ENCODE measurements at regions not wholly inside any gene's neighbourhood (a gene's known extent, or its start where the extent isn't known, plus 50 kb on each side); places are given as distances from the start of the nearest gene placed in this dataset.
"Not testable (repeated sequence)": the region's sequence is repeated elsewhere in the genome, so short reads cannot be mapped to it uniquely, and the experiment has no call there.

- ATAC-seq (no peak), DNase-seq (ENCODE audit: low read depth, low spot score) (no peak)
- POLR2A ChIA-PET = no interaction called here
- no peak for TF ChIP-seq REST (IDR thresholded peaks at IDR 0.05; ENCODE audit: insufficient read depth in 1 of 2, low read depth in 2 of 2, low read length in 1 of 2)
- TF ChIP-seq POLR2AphosphoS5 (IDR thresholded peaks at IDR 0.05; ENCODE audit: low read depth, low read length) = no peak
- TF ChIP-seq SIN3A (IDR thresholded peaks at IDR 0.05; ENCODE audit: borderline replicate concordance, insufficient read depth, low read depth, low read length) = no peak
- CTCF ChIA-PET = no interaction called here
- intact Hi-C loops (cut with micrococcal nuclease; ENCODE audit: unreplicated experiment) = no loop called here
- Histone ChIP-seq H3K27me3 (ENCODE audit: control insufficient read depth, insufficient read depth, low read length) (no peaks in the 10 kb centered on the region), H3K27ac (ENCODE audit: low read length) (no peak overlapping the region), H3K4me3 (ENCODE audit: low read depth in 2 of 2, low read length in 2 of 2) (no peak overlapping the region), H3K4me1 (ENCODE audit: control insufficient read depth, insufficient read depth, low read length) (no peaks in the 10 kb centered on the region), H3K36me3 (ENCODE audit: control insufficient read depth, insufficient read depth, low read length) (no peaks in the 10 kb centered on the region), H3K9me3 (ENCODE audit: control insufficient read depth, insufficient read depth, low read depth, low read length) (no peaks in the 10 kb centered on the region)
- in situ Hi-C loops (cut with HindIII; ENCODE audit: low pct_unique_long_range_greater_than_20kb, low sequenced_read_pairs) = no loop called here
- no TSS peak for BruUV-seq (replicated peaks)
These were observed 1631.3 kb downstream of the PCDH18 start for GRCh38 chr4:135900956-135901355.

GRCh38 chr4:135864304-135864703 lies 1662.7 kb upstream of the PABPC4L start:
- H3K9me3 ChIP-seq (ENCODE audit: control insufficient read depth, insufficient read depth, low read depth, low read length); H3K4me3 ChIP-seq (ENCODE audit: low read depth in 2 of 2, low read length in 2 of 2); in situ Hi-C loops (cut with HindIII; ENCODE audit: low pct_unique_long_range_greater_than_20kb, low sequenced_read_pairs); POLR2A ChIA-PET; intact Hi-C loops (cut with micrococcal nuclease; ENCODE audit: unreplicated experiment); BruUV-seq (replicated peaks); H3K27me3 ChIP-seq (ENCODE audit: control insufficient read depth, insufficient read depth, low read length); CTCF ChIA-PET; H3K36me3 ChIP-seq (ENCODE audit: control insufficient read depth, insufficient read depth, low read length); H3K4me1 ChIP-seq (ENCODE audit: control insufficient read depth, insufficient read depth, low read length); DNase-seq (ENCODE audit: low read depth, low spot score); ATAC-seq; H3K27ac ChIP-seq (ENCODE audit: low read length): not testable (repeated sequence)

GRCh38 chr4:135840781-135841180 lies 1639.2 kb upstream of the PABPC4L start:
- DNase-seq (ENCODE audit: low read depth, low spot score) (no peak), ATAC-seq (no peak)
- no peaks in the 10 kb centered on the region for H3K4me1 ChIP-seq (ENCODE audit: control insufficient read depth, insufficient read depth, low read length)
- no peaks in the 10 kb centered on the region for H3K36me3 ChIP-seq (ENCODE audit: control insufficient read depth, insufficient read depth, low read length)
- ChIA-PET CTCF (no interaction called here), POLR2A (no interaction called here)
- intact Hi-C loops (cut with micrococcal nuclease; ENCODE audit: unreplicated experiment) (no loop called here), in situ Hi-C loops (cut with HindIII; ENCODE audit: low pct_unique_long_range_greater_than_20kb, low sequenced_read_pairs) (no loop called here)
- H3K27ac ChIP-seq (ENCODE audit: low read length) = no peak overlapping the region
- BruUV-seq (replicated peaks) = no TSS peak
- H3K4me3 ChIP-seq (ENCODE audit: low read depth in 2 of 2, low read length in 2 of 2) = no peak overlapping the region
- TF ChIP-seq SIN3A (IDR thresholded peaks at IDR 0.05; ENCODE audit: borderline replicate concordance, insufficient read depth, low read depth, low read length) = no peak
- H3K9me3 ChIP-seq (ENCODE audit: control insufficient read depth, insufficient read depth, low read depth, low read length) = no peaks in the 10 kb centered on the region
- no peaks in the 10 kb centered on the region for H3K27me3 ChIP-seq (ENCODE audit: control insufficient read depth, insufficient read depth, low read length)

- intact Hi-C loops (cut with micrococcal nuclease; ENCODE audit: unreplicated experiment) = no loop called here
- DNase-seq (ENCODE audit: low read depth, low spot score) (no peak), ATAC-seq (no peak)
- no TSS peak for BruUV-seq (replicated peaks)
- H3K9me3 ChIP-seq (ENCODE audit: control insufficient read depth, insufficient read depth, low read depth, low read length) = no peaks in the 10 kb centered on the region
- no peaks in the 10 kb centered on the region for H3K4me1 ChIP-seq (ENCODE audit: control insufficient read depth, insufficient read depth, low read length)
- TF ChIP-seq TCF7L2 (IDR thresholded peaks at IDR 0.05; ENCODE audit: low read depth, low read length) = no peak
- no peak for TF ChIP-seq POLR2AphosphoS5 (IDR thresholded peaks at IDR 0.05; ENCODE audit: low read depth, low read length)
- no peak for TF ChIP-seq CTCF (IDR thresholded peaks at IDR 0.05)
- no peak for TF ChIP-seq SIN3A (IDR thresholded peaks at IDR 0.05; ENCODE audit: borderline replicate concordance, insufficient read depth, low read depth, low read length)
- TF ChIP-seq REST (IDR thresholded peaks at IDR 0.05; ENCODE audit: insufficient read depth in 1 of 2, low read depth in 2 of 2, low read length in 1 of 2) = no peak
- H3K27me3 ChIP-seq (ENCODE audit: control insufficient read depth, insufficient read depth, low read length) = no peaks in the 10 kb centered on the region
- no peak overlapping the region for H3K27ac ChIP-seq (ENCODE audit: low read length)
- H3K4me3 ChIP-seq (ENCODE audit: low read depth in 2 of 2, low read length in 2 of 2) = no peak overlapping the region
- in situ Hi-C loops (cut with HindIII; ENCODE audit: low pct_unique_long_range_greater_than_20kb, low sequenced_read_pairs) = no loop called here
- H3K36me3 ChIP-seq (ENCODE audit: control insufficient read depth, insufficient read depth, low read length) = no peaks in the 10 kb centered on the region
- CTCF ChIA-PET = no interaction called here
- POLR2A ChIA-PET = no interaction called here
These were observed 1638.1 kb upstream of the PABPC4L start for GRCh38 chr4:135839712-135840111.

Measured in Panc1 (cell line).